ENCODE measurements at regions not wholly inside any gene's neighbourhood (a gene's known extent, or its start where the extent isn't known, plus 50 kb on each side); places are given as distances from the start of the nearest gene placed in this dataset.

GRCh38 chr3:117632191-117632590 is 922.6 kb downstream of the TUSC7 start:
- no peak for DNase-seq

DNA sequence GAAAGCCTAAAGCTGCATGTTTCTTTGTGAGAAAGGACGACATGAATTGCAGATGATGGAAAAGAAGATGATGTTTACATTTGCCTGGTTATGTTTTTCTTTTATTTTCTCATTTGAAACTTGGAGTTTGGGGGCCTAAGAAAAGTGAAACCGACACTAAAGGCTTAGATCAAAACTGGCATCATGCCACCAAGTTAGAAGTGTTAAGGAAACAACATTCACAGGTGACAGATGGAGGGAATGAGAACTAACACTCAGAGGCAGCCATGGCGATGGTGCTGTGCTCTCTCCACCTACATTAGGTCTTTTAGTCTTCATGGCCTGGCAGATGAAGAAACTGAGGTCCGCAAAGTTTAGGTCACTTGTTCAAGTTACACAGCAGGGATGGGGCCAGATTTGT is 923.6 kb downstream of the TUSC7 start:
- DNase-seq: no peak

DNA sequence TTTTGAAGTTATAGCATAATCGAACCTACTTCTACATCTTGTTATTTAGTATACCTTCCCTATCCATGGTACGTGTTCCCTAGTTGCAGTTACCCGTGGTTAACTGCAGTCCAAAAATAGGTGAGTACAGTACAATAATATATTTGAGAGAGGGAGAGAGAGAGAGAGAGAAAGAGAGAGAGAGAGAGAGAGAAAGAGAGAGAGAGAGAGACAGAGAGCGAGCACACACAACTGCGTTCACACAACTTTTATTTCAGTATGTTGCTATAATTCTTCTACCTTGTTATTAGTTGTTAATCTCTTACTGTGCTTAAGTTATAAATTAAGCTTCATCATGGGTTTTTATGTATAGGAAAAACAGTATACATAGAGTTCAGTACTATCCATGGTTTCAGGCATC is 928.1 kb downstream of the TUSC7 start:
- DNase-seq: no peak

GRCh38 chr3:117644203-117644602 is 934.6 kb downstream of the TUSC7 start:
- no peak for DNase-seq

DNA sequence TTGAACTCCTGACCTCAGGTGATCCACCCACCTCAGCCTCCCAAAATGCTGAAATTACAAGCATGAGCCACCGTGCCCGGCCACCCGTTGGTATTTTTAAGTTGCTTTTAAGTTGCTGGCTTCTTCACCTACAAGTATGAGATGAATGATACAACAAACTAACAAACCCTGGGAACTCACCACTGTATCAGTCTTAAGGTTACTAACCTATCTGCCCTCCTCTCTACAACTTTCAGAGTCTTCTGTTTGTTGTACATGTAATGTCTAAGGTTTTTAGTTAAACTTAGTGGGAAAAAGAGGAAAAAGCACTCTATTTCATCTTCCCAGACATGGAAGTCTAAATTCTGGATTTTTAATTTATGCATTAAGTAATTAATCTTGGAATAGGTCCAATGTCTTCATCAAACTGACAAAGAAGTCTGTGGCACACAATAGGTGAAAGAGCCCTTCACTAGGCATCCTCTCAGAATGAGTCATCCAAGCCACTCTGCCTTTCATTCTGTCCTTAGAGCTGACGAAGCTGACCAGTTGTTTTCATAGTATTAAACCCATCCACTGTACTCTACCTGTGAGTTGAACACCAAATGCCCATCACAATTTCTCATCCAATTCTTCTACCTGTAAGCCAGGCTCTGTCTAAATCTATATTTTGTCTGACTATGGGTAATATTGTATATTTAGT is 936.1 kb downstream of the TUSC7 start:
- no peak for DNase-seq

- DNase-seq: no peak
These were observed 937.9 kb downstream of the TUSC7 start for GRCh38 chr3:117647435-117647834.

- no peak for DNase-seq
These were observed 941.7 kb downstream of the TUSC7 start for GRCh38 chr3:117651246-117651645.

DNA sequence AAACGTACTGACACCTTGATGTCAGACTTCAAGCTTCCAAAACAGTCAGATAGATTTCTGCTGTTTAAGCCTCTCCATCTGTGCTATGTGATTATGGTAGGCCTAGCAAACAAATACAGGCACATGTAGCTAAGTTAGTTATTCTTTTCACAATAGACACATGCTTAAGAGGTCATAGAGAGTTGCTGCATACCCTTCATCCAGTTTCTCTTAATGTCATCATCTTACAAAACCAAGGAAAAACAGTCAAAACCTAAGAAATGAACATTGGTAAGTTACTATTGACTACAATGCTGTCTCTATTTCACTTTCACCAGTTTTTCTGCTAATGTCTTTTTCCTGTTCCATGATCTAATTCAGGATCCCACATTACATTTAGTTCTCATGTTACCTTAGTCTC is 946.8 kb downstream of the TUSC7 start:
- DNase-seq: no peak

GRCh38 chr3:117657278-117657677 is 947.7 kb downstream of the TUSC7 start:
- no peak for DNase-seq

DNA sequence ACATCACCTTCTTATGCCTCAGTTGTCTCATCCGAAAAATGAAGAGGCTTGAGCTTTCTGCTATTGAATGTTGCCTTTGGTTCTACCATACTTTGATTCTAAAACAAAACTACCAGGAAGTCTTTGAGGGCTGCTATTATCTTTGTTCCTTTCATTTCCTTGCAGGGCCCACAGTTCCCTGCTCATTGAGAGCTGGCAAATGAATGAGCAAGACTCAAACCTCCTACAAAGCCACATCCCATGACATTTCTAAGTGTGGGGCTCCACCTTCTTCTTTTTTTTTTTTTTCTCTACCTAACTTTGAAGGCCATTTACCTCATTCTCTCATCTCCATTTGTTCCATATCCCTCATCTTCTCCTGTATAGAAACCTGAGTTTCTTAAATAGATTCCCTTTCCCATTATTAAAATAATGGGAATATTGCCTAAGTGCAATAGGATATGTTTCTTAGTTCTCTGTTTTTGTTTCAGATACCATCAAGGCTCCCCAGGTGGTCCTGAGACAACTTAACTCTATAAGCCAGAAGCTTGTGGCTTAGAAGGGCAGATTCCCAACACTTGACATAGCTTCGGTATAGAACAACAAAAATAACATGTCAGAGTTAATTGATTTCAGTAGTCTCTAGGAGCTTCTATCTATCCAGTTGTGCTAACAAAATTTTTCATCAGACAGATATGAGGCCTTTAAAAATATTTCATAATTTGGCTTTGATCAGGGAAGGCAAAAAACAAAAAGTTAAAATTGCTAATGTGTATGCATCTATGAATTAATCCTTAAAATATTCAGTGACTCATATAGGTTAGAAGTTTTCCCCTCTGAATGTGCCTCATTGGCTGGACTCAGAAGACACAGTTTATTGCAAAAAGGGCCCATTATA is 951.6 kb downstream of the TUSC7 start:
- DNase-seq: no peak

DNA sequence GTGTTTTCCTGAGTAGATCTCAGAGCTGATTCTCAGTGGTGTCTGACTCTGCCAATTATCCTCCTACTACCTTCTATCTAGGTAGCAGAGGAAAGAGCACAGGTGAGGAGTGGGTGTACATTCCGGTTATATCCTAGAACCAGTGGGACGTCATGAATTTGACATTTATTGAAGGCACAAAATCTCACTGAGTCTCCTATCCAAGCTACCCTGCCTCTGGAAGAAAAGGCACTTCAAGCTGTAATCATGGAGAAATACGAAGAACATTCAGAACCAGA is 952.2 kb downstream of the TUSC7 start:
- no peak for DNase-seq

GRCh38 chr3:117665296-117665695 is 955.7 kb downstream of the TUSC7 start:
- no peak for DNase-seq

- no peak for DNase-seq
These were observed 956.7 kb downstream of the TUSC7 start for GRCh38 chr3:117666325-117666724.

GRCh38 chr3:117666812-117667211 is 957.2 kb downstream of the TUSC7 start:
- no peak for DNase-seq

- DNase-seq: no peak
These were observed 960.2 kb downstream of the TUSC7 start for GRCh38 chr3:117669774-117670173.

DNA sequence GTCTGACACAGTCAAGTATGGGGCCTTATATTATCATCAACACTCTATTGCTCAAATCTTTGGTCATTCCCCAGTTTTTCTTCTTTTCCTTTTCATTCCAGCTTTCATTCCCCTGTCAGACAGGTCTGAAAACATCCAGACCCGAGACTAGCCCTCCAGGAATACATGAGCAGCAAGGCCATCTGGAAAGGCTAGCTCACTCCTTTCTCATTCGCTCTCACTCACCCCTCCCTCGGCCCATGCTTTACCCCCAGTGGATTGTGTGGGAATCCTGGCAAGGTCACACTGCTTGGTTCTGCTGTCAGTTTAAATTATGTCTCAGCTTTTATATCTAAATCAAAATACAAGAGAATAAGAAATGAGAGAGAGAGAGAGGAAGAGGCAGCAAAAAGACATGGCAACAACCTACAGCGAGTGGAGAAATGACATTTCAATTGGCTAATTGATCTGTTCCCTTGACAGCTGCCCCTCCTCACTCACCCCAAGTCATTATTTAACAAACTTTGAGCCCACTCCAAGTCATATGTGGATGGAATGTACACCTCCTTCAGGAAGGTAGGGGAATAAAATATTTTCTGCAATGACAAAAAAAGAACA is 962.2 kb downstream of the TUSC7 start:
- DNase-seq: no peak

- no peak for DNase-seq
These were observed 964.7 kb downstream of the TUSC7 start for GRCh38 chr3:117674321-117674720.

DNA sequence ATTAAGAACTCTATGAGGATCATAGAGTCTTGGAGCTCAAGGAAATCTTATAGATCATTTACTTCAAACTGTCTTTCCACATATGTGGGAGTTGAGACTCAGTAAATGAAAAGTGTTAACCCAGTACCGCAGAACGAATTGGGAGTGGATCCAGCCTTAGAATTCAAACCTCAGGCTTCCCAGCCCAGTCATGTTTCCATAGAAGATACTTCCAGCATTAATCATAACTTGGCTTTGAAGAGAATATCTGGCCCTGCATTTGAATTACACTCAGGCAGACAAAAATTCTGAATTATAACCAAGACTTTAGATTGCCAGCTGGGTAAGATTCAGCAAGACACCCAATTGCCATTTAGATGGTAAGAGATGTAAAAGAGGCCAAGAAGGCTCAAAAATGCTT is 972.0 kb downstream of the TUSC7 start:
- peak; percentile 47 for DNase-seq

GRCh38 chr3:117687096-117687495 is 977.5 kb downstream of the TUSC7 start:
- no peak for DNase-seq

GRCh38 chr3:117688583-117688982 is 979.0 kb downstream of the TUSC7 start:
- no peak for DNase-seq

- DNase-seq: no peak
These were observed 981.9 kb downstream of the TUSC7 start for GRCh38 chr3:117691526-117691925.

GRCh38 chr3:117692416-117692995 is 982.9 kb downstream of the TUSC7 start:
- no peak for DNase-seq

DNA sequence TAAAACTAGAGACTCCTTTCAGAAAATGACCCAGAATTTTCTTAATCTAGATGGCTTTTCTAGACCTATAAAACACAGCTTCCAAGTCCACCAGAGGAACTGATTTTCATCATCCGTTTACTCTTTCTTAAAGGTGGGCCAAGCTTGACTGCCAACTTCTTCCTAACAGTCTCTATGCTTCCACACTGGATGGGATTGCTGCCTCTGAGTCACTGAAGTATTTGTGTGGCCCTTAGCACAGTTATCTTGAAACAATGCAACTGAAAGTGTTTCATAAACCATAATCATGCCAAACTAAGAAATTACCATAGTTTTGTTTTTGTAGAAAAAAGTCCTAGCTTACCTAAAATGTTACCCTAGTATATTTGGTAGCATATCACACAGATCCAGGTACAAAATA is 985.7 kb downstream of the TUSC7 start:
- peak; percentile 2 for DNase-seq

Measured in amniotic stem cell (primary cell).